Fibroblast of pulmonary artery (primary cell): ENCODE measurements at regions not wholly inside any gene's neighbourhood (a gene's known extent, or its start where the extent isn't known, plus 50 kb on each side); places are given as distances from the start of the nearest gene placed in this dataset.

ENCODE experiments used
- DNase-seq: peaks from one replicate; pipeline ENCODE4 v3.0.0-alpha.2; 2010; ENCODE audit warnings: low read depth
- H3K4me3 ChIP-seq: replicated peaks from 2 replicates; pipeline ENCODE4 v1.5.1; 2011; ENCODE audit warnings: low read depth, mild to moderate bottlenecking, control low read depth, low read length, moderate library complexity
- TF ChIP-seq, protein P1 (sequence below): IDR thresholded peaks from 2 replicates; pipeline ENCODE4 v1.5.1; 2011; ENCODE audit warnings: mild to moderate bottlenecking, control low read depth, low read length, inconsistent platforms; ENCODE audit errors: missing control alignments

GRCh38 chr17:70569128-70569527 is 399.8 kb downstream of the KCNJ2 start:
- DNase-seq: no peak
- H3K4me3 ChIP-seq: no peak overlapping the region
- TF ChIP-seq, protein P1, sequence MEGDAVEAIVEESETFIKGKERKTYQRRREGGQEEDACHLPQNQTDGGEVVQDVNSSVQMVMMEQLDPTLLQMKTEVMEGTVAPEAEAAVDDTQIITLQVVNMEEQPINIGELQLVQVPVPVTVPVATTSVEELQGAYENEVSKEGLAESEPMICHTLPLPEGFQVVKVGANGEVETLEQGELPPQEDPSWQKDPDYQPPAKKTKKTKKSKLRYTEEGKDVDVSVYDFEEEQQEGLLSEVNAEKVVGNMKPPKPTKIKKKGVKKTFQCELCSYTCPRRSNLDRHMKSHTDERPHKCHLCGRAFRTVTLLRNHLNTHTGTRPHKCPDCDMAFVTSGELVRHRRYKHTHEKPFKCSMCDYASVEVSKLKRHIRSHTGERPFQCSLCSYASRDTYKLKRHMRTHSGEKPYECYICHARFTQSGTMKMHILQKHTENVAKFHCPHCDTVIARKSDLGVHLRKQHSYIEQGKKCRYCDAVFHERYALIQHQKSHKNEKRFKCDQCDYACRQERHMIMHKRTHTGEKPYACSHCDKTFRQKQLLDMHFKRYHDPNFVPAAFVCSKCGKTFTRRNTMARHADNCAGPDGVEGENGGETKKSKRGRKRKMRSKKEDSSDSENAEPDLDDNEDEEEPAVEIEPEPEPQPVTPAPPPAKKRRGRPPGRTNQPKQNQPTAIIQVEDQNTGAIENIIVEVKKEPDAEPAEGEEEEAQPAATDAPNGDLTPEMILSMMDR: no peak

DNA sequence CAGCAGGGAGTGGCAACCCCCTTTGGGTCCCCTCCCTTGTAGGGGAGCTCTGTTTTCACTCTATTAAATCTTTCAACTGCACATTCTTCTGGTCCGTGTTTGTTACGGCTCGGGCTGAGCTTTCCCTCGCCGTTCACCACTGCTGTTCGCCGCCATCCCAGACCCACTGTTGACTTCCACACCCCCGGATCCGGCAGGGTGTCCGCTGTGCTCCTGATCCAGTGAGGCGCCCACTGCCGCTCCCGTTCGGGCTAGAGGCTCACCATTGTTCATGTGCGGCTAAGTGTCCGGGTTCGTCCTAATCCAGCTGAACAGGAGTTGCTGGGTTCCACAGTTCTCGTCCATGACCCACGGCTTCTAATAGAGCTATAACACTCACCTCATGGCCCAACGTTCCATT is 408.1 kb downstream of the KCNJ2 start:
- DNase-seq: no peak
- TF ChIP-seq, protein P1: no peak
- no peak overlapping the region for H3K4me3 ChIP-seq

DNA sequence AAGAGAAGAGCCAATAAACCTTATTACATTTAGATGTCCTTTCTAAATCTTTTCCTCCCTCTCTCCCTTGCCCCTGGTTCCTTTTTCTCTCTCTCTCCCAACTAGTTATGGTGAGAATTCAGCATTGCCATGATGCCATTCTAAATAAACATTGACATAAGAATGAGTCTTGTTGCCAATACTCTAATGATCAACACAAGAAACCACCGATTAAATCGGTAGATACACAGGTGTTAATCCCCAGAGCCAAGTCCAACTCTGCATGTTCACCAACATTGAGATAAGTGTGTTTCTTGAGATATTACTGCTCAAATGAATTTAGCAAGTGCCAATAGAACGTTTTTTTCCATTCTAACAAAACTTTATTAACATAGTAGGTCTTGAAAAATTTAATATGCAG is 412.1 kb downstream of the KCNJ2 start:
- TF ChIP-seq, protein P1: no peak
- no peak overlapping the region for H3K4me3 ChIP-seq
- DNase-seq: no peak

DNA sequence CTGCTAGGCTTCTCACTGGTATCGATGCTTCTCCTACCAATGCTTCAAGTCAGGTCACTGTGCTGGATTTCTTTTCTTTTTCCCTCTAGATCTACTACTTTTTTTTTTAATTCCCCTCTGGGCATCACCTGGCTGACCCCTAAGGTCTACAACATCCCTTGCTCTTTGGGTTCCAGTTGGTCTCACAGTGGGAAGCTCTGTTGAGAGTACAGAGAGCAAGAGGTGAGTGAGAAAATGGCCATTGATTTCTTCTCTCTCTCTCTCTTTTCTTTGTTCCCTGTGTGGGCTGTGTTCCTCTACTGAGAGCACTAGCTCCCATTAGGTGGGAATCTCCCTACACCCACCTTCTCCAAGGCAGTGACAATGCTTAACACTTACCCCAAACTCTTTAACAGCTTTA is 413.4 kb downstream of the KCNJ2 start:
- no peak overlapping the region for H3K4me3 ChIP-seq
- DNase-seq: no peak
- TF ChIP-seq, protein P1: no peak

DNA sequence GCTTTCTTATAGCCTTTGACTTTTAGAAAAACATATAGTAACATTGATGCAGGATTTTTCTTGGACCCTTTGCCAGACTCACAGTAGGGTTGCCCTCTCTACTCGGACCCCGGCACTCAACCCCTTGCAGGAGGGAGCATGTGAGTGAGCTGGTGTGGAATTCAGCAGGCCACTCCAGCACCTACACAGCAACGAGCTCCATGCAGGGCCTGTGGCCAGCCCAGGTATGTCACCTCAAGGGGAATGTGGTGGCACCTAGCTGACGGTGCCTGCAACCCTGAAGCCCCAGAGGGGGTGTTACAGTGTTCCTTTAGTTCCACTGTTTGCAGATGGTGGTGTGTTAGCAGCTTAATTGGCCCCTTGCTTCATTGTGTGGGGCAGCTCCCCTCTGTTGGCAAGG is 414.9 kb downstream of the KCNJ2 start:
- no peak for DNase-seq
- H3K4me3 ChIP-seq: no peak overlapping the region
- TF ChIP-seq, protein P1: no peak

DNA sequence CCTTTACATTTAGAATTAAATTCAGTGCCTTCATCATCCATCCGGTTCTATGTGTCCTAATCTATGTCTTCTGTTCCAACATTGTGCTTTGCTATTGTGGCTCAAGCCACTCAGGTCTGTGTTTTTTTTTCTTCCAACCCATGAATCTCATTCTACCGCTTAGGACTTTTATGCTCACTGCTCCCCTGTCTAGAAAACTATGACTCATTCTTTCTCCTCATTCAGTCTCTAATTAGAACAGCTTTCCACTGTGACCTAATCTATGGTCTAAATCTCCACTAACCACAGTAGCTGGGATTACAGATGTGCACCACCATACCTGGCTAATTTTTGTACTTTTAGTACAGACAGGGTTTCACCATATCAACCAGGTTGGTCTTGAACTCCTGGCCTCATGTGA is 418.7 kb downstream of the KCNJ2 start:
- TF ChIP-seq, protein P1: no peak
- DNase-seq: no peak
- H3K4me3 ChIP-seq: no peak overlapping the region

GRCh38 chr17:70597774-70598173 is 428.4 kb downstream of the KCNJ2 start:
- TF ChIP-seq, protein P1: no peak
- no peak overlapping the region for H3K4me3 ChIP-seq
- DNase-seq: no peak
